SKM-1 (cell line): ENCODE measurements at regions not wholly inside any gene's neighbourhood (a gene's known extent, or its start where the extent isn't known, plus 50 kb on each side); places are given as distances from the start of the nearest gene placed in this dataset.

Experiments used
- DNase-seq: peaks from one replicate; lab custom pipeline; 2025; ENCODE audit not compliant: unreplicated experiment; lab: John Stamatoyannopoulos, UW

DNA sequence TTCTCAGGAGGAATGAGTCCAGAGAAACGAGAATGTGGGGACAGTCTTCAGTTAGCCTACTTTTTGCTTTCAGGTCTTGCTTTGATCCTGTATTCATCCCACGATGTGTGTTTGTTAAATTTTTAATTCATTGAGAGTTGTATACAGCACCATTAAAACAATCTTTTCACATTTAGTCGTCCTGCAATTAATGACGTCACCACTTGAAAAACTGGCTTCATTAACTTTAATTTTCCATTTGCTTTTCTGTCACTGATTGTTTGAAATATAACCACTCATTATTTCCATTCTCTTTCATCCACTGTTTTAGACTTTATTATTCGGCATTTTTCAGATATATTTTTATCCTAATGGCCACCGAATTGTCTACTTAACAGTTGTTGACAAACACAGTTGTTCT is 146.9 kb downstream of the TFEC start:
- no peak for DNase-seq

DNA sequence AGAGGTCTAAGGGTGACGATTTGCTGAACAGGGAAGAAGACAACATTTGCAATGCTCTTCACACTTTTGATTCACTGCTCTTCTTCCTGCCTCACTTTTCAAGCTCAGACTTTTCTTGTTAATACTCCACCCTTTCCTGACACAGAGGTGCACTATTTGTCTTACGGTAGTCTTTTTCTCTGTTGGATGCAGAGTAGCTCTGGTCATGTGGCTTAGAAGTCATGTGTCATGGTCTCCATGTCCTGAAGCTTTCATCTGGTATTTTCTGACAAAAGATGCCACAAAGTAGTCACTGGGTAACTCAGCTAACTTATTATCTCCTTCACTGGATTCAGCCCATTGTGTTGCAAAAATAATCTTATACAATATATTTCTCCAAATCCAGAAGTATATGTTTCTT is 149.1 kb downstream of the TFEC start:
- DNase-seq: no peak

- DNase-seq: no peak
Measured at GRCh38 chr7:115879171-115879570, 151.4 kb downstream of the TFEC start.

- no peak for DNase-seq
Measured at GRCh38 chr7:115869801-115870200, 160.8 kb downstream of the TFEC start.

DNA sequence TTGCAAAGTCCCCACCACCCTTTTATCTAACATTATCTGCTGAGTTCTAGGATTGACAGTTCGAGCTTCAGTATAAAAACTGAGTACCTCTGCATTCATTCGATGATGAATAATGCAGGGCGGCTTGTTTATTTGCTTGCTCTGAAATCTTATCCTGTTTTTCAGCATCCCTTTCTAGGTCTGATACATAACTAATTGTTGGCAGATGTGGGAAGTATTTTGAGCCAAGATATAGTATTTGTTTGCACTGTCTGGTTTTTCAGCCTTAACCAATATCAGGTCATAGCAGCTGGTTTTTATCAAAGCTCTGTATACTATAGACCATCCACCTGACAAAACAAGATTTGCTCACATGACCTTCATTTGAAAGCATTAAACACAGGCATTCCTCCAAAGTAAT is 161.4 kb downstream of the TFEC start:
- DNase-seq: no peak

DNA sequence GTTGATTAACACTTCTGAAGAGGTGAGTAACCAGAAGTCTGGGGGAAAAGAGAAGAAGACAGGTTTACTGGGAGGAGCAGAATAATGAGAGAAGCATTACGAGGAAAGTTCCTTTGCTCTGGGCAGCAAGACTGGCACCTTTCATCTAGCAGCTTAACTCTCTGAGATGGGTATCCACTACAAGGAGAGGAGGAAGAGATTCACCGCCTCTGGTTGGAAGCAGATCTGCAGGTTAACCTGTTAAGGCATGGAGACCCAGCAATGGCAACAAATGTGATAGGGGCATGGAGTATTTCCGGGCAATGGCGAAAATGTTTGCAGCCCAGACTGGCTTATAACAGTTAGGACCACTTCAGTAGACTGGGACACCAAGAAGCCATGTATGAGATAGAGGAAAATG is 162.2 kb downstream of the TFEC start:
- DNase-seq: no peak

DNA sequence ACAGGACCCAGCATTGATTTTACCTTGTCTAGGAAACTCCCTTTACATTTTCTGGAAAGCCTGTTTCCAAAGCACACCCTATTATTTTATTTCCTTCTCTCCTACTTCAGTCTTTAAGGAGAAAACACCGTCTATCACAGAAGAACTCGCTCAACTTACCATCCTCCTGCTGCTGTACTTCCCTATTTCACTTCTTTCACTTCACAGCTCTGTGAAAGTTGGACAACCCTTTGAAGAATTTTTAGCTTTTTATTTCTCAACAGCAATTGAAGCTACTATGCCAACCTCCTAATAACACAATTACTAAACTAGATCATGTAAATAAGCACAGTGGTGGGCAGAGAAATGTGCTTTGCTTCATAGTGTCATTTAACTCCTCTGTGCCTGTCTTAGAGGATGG is 166.5 kb downstream of the TFEC start:
- peak; percentile 17 for DNase-seq

- peak; percentile 33 for DNase-seq
Measured at GRCh38 chr7:115851291-115851690, 179.3 kb downstream of the TFEC start.

GRCh38 chr7:115850774-115851173 is 179.8 kb downstream of the TFEC start:
- no peak for DNase-seq

DNA sequence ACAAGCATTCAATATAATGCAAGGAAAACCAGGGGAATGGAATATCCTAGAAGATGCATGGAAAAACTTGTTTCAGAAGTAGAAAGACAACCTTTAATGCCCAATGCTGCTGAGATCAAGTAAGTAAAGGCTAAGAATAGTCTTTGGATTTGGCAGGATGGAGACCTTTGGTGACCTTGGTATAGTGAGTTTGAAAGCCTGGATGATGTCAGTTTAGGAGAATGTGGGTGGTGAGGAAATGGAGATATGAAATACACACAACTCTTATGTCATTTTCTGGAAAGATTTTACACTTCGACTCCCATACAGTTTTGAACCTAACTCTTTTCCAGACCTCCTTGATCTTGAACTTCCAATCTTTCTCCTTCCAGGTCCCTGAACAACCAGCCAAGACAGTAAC is 185.7 kb downstream of the TFEC start:
- no peak for DNase-seq

DNA sequence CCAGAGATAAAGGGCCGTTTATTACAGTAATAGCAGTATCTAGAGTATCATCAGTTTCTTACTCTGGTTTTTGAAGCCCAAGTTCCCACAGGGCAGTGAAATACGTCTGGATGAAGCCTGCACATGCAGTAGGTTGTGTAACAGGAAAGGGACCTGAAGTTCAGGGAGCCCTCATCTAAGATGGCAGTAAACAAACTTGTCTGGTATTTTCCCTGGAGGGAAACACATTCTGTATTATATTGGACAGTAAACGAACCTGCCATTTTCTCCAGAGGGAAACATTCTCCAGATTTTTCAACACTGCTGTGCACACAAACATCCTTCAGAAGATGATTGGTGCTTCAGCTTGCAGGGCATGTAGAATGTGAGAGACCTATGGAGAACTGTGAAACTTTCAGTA is 189.9 kb downstream of the TFEC start:
- DNase-seq: no peak

DNA sequence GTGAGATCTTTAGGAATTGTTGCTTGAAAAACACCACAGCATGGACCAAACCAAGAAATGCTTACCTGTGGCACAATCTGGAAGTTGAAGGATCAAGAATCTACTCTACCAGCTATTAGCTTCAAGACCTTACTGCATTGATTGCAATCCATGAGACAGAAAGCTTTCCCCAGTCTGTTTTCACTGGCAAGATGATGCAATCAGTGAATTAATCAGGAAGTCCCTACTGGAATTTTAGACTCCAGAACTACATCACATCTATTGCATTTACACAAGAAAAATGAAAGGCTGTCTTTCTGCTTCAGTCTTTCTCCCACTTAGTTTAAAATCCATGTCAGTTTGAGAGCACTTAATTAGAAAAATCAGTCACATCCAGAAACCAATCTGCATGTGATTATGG is 191.7 kb downstream of the TFEC start:
- no peak for DNase-seq

- peak; percentile 63 for DNase-seq
Measured at GRCh38 chr7:115831371-115831770, 199.2 kb downstream of the TFEC start.

- DNase-seq: no peak
Measured at GRCh38 chr7:115827305-115828045, 203.1 kb downstream of the TFEC start.

- DNase-seq: no peak
Measured at GRCh38 chr7:115825456-115826115, 205.0 kb downstream of the TFEC start.

DNA sequence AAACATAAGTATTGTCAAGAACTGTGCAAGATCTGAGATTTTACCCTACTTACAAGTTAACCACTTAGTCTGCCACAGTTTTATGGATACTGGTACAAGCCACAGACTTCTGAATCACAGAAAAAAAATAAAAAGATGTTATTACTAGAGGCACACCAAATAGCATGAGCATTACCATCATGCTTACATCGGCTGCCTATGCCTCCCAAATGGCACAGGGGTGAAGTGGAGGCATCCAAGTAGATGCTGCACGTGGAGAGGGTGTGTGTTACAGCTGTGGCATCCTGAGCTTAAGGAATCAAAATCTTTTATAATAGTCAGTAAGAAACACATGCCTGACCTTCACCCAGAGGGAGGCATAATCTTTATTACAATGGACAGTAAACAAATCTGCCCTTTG is 207.8 kb downstream of the TFEC start:
- no peak for DNase-seq

- DNase-seq: no peak
Measured at GRCh38 chr7:115822380-115822779, 208.2 kb downstream of the TFEC start.

GRCh38 chr7:115816318-115816974 is 214.1 kb downstream of the TFEC start:
- DNase-seq: no peak

DNA sequence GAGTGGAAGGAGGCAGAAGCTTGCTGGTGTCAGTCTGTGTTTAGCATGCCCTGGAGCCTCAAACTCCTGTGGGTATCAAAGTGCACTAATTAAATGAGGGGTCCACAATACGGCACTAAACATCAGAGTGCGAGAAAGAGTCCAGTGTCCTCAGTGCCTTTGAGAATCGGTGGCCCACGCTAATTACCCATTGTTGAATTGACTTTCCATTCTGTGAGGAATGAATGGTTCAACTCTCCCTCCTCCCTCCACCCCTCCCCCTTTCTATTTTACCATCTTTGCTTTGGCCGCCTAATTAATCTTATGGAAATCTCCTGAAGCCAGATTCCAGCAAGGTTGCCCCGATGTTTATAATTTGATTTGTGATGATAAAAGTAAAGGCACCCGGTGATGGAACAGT is 217.8 kb downstream of the TFEC start:
- no peak for DNase-seq

- no peak for DNase-seq
Measured at GRCh38 chr7:115805458-115805857, 225.1 kb downstream of the TFEC start.

GRCh38 chr7:115802415-115802814 is 228.1 kb downstream of the TFEC start:
- no peak for DNase-seq

DNA sequence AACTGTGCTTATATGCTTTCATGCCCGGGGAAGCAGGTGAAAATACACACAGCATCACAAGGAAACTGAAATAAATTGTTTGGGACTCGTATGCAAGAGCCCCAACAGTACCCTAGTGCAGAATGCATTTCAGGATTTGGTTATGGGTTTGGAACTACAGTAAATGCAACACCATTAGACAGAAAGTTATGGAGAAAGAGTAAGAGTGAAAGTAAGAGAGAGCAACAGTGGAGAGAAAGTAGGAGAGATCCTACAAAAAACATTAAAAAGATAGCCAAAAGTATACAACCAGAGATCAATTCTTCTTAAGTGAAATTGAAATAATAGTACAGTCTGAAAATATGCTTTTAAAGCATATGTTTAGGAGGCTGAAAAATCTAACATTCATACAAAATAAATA is 231.1 kb downstream of the TFEC start:
- no peak for DNase-seq
